HG03039 (cell line): ENCODE measurements at regions not wholly inside any gene's neighbourhood (a gene's known extent, or its start where the extent isn't known, plus 50 kb on each side); places are given as distances from the start of the nearest gene placed in this dataset.
"Not testable (repeated sequence)": the region's sequence is repeated elsewhere in the genome, so short reads cannot be mapped to it uniquely, and the experiment has no call there.

Experiments used
- ATAC-seq: cut with Tn5 transposase; IDR thresholded peaks from one replicate; pipeline ENCODE4 v1.9.1; 2021; ENCODE audit warnings: mild to moderate bottlenecking, moderate library complexity; ENCODE audit not compliant: unreplicated experiment

- not testable (repeated sequence) for ATAC-seq
These were observed 318.5 kb upstream of the SETBP1 start for GRCh38 chr18:44362213-44362612.

DNA sequence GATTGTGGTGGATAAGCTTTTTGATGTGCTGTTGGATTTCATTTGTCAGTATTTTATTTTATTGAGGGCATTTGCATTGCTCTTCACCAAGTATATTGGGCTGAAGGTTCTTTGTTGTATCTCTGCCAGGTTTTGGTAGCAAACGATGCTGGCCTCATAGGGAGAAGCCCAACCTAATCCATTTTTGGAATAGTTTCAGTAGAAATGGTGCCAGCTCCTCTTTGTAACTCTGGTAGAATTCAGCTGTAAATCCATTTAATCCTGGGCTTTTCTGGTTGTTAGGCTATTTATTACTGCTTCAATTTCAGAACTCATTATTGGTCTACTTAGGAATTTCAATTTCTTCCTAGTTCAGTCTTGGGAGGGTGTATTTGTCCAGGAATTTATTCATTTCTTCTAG lies 309.8 kb upstream of the SETBP1 start:
- no peak for ATAC-seq

GRCh38 chr18:44374966-44375365 lies 305.7 kb upstream of the SETBP1 start:
- no peak for ATAC-seq

DNA sequence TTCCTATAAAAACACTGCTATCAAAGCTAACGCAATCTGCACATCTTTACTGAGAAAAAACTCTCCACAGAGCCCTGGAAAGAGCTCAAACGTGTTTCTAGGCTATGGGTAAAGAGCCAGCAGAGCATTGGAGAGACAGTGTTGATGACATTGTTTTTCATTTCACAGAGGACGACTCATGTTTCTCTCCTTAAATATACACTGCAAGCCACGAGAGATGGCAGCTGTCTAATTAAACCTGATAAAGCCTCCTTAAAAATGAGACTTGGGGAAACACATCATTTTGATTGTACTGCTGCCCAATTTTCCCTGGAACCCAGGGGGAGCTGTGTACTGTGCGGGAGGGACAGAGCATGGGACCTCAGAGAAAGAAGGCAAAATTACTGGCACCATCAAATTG lies 294.3 kb upstream of the SETBP1 start:
- ATAC-seq: no peak

DNA sequence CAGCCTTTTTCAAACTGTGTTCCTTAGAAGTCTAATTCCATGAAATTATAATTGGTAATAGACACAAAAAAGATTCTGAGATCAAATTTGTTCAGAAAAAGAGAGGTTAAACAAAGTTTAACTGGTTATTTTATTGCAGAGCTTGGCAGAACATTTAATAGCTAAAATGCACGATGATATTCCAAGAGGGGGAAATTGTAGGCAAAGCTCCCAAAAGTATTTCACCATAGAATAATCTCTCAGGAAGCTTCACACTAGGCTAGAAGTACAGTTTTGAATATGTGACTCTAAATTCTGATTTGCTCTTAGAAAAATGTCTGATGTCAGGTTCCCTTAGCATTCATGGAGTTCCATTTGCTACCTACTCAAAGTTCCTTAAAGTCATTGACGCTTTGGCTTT lies 292.4 kb upstream of the SETBP1 start:
- ATAC-seq: no peak

DNA sequence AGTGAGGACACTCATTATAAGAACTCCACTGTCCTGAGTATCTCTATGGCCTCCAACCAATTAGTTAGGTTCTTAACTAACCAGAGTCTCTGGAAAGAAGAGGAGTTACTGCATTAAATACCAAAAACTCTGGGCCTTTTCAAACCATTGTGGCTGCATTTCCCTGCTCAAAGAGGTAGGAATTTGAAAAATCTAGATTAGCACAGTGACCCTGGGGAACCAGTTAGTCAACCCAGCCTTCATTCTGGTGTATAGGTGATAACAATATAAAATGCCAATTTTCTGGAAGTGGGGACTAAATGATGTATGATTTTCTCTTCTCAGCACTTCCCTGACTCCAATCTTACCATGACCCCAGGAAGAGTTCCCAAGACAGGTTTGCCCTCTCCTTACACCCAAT lies 287.8 kb upstream of the SETBP1 start:
- no peak for ATAC-seq

DNA sequence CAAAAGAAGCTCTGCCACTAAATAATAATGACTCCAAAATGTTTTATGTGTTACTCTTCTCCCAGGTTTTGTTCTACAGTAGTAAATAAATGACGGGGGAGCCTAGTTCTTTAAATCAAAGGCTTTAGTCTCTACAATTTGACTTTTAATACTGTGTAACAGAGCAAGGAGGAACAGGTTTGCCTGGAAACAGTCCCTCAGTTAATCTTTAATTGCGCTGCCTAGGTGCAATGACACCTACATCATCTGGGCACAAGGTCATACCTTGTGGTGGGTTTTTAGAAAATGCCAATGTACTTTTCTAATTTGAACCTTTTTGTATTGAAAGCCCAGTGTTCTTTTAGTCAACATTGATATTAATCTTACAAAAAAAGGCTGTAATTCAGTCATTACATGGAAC lies 287.3 kb upstream of the SETBP1 start:
- no peak for ATAC-seq

DNA sequence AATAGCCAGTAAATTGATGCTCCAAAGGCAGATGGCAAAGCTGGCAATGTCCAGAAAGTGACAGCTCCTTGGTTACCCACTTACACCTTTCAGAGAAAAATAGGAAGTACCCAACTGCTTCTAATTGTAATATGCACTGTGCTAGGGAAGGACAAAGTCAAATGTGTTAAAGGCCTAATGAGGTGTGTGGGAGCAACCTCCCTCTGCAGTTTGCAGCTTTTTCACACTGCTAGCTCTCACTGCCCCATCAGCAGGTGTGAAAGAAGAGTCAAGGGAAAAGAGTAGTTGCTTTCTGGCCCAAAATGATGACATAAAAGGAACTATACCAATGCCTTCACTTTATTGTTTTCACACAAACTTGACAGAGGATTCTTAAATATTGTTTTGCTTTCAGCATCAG lies 284.1 kb upstream of the SETBP1 start:
- no peak for ATAC-seq

DNA sequence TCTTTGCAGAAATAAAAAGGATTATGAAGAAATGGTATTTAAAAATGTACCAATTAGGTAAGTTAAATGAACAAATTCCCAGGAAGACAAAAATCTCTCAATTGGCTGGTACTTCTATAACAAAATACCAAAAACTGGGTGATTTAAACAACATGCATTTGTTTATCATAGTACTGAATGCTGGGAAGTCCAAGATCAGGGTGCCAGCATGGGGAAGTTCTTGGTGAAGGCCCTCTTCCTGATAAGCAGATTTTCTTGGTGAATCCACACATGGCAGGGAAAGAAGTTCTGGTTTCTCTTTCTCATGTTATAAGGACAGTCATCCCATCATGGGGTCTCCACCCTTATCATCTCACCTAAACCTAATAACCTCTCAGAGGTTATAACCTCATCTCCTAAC lies 271.6 kb upstream of the SETBP1 start:
- ATAC-seq: no peak

DNA sequence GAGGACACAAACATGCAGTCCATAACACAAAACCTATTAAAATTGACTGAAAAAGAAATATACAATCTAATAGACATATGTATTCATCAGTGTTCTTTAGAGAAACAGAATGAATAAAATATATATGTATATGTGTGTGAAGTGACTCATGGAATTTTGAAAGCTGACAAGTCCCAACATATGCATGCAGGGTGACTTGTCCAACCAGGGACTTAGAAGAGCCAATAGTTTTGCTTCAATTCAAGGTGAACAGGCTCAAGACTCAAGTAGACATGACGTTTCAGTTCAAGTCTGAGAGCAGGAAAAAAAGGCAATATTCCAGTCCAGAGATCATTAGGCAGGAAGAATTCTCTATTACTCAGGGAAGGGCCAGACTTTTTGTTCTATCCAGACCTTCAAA lies 271.2 kb upstream of the SETBP1 start:
- no peak for ATAC-seq

GRCh38 chr18:44410740-44411139 lies 269.9 kb upstream of the SETBP1 start:
- ATAC-seq: no peak

DNA sequence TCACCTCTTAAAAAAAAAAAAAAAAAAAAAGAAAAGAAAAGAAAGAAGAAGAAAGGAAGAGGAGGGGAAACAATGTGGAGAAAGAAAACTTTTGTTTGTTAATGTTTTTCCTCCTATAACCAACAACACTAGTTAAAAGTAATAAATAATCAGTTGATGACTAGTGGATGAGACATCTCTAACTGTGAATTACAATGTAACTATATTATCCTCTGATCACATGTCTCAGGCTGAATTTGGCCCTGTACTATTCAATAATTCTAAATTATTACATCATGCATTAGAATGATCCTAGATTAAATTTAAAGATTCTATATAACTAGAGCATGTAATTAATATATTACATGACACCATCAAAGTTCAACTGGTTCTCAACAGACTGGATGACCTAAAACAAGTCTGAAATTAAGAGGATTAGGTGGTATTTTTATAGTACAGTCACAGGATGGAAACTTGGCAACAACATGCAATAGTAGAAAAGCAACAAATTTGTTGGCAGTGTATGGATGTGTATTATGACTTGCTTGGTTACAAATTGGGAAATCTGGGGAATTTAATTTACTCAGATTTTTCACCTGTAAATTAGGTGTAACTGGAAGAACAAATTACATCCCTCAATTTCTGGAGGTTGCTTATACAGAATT lies 269.3 kb upstream of the SETBP1 start:
- no peak for ATAC-seq

DNA sequence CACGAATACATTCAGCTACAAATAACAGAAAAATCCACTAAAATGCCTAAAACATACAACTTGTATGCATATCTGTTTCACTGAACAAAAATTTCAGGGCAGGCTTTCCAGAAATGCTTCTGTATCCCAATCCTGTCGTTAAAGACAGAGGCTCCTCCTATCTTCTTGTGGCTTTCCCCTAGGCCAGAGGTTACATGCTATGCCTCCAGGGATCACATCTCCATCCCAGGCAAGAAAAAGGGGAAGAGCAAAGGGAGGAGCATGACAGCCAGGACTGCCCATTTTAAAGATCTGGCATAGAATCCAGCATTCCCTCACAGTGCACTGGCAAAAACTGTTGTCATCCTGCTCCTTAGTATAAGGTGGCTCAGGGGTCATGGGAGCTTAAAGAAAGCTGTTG lies 268.7 kb upstream of the SETBP1 start:
- ATAC-seq: no peak

DNA sequence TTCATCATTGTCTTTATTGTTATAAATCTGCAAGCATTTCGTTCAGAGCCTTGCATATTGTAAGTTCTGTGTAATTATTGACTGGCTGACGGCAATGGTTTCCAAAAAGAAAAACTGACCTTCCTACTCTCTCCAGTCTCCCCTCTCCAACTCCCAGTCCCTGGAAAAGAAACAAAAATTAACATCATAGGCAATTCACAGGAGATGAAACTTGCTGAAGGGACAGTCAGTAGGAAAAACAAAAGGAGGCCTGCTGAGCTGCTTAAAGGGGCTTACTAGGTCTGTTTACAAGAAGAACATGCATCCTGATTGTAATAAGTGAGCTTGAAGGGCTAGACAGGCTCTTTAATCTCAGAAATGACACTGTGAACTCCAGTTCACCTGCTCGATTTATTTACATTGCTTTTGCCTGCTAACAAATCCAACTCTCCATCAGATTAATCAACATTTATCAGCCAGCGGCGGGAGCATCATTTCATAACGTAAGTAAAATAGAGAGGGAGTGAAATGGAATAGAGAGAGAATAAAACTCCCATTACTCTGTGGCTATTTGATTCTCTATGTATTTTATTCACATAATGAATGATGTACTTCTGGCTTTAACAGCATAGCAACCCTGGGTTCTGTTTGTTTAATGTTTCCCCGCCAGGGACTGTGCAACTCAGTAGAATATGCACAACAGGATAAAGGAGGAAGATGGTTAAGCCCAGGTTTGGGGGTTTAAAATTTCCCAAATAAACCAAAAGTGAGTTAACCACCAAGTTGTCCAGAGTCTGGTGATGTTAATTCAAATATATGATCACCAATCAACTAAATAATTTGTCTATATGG lies 256.7 kb upstream of the SETBP1 start:
- ATAC-seq: no peak

- ATAC-seq: no peak
These were observed 256.0 kb upstream of the SETBP1 start for GRCh38 chr18:44424645-44425035.

- ATAC-seq: no peak
These were observed 255.5 kb upstream of the SETBP1 start for GRCh38 chr18:44425161-44425560.

DNA sequence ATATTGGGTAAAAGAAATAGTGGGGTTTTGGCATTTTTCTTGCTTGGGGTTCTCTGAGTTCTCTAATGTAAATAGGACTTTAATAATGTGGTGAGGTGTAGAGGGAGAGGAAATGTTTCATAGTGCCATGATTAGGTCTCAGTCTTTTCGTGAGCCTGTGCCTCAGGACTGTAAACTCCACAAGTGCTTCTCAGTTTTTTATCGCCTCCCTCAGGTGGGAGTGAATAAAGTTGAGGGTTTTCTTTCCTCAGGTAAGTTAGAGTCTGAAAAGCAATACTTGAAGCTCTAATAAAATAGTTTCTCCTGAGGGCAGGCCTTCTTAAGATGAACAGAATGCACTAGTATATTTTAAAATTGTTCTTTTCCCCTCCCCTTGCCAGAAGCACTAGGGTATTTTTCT lies 243.1 kb upstream of the SETBP1 start:
- ATAC-seq: no peak

GRCh38 chr18:44450226-44450625 lies 230.5 kb upstream of the SETBP1 start:
- no peak for ATAC-seq

GRCh38 chr18:44452346-44452745 lies 228.3 kb upstream of the SETBP1 start:
- ATAC-seq: no peak

DNA sequence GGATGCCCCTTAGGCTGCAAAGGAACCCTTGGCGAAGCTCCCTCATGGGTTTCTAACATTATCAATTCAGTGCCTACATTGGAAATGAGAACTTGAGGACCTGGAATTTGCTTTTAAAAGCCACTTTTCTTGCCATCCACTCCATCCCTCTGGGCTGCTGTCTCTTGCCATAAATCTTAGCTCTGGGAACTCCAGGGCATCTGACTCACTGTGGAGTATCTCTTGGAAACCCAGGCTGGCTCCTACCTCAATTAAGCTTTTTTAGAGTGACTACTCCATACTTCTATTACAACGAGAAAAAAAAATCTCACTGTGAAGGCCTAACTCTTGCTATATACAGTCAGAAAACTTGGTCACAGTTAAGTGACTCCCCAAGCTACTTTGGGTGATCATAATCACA lies 227.2 kb upstream of the SETBP1 start:
- ATAC-seq: no peak

GRCh38 chr18:44458777-44459176 lies 221.9 kb upstream of the SETBP1 start:
- ATAC-seq: no peak

GRCh38 chr18:44464398-44465180 lies 216.1 kb upstream of the SETBP1 start:
- no peak for ATAC-seq
